NCI-H128 (cell line): ENCODE measurements at regions not wholly inside any gene's neighbourhood (a gene's known extent, or its start where the extent isn't known, plus 50 kb on each side); places are given as distances from the start of the nearest gene placed in this dataset.
"Not testable (repeated sequence)": the region's sequence is repeated elsewhere in the genome, so short reads cannot be mapped to it uniquely, and the experiment has no call there.

Source experiments
- DNase-seq: peaks from one replicate; lab custom pipeline; 2025; ENCODE audit not compliant: unreplicated experiment; lab: John Stamatoyannopoulos, UW

DNA sequence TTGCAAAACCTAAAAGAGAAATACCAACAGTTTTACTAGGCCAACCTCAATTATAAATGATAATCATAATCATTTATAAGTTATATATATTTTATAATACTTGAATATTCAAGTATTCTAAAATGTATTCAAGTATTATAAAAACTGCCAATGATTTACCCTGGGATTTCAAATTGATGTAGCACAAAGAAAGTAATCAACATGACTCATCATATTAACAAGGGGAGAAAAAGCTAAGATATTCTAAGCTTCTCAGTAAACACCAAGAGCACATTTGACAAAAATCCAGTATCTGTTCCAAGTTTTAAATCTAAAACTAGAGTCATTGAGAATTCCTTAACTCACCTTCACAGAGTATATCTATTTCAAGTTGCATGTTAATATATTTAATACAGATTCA is 56.1 kb downstream of the CAPZA3 start:
- no peak for DNase-seq

DNA sequence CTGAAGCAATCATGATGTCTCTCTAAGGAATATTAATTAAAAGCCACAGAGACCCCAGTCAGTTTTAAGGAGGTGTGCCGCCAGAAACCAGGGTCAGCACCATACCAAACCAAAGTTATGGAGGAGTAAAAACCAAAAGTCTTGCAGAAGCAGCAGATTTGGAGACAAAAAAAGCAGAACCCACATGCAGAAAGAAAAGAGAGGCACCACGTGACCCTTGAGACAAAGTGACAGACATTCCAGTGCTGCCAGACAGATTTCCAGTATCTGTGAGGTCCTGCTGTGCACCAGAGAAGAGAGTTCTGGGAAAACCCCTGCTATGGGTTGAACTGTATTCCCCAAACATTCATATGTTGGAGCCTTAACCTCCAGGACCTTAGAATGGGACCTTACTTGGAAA is 59.7 kb downstream of the CAPZA3 start:
- no peak for DNase-seq

DNA sequence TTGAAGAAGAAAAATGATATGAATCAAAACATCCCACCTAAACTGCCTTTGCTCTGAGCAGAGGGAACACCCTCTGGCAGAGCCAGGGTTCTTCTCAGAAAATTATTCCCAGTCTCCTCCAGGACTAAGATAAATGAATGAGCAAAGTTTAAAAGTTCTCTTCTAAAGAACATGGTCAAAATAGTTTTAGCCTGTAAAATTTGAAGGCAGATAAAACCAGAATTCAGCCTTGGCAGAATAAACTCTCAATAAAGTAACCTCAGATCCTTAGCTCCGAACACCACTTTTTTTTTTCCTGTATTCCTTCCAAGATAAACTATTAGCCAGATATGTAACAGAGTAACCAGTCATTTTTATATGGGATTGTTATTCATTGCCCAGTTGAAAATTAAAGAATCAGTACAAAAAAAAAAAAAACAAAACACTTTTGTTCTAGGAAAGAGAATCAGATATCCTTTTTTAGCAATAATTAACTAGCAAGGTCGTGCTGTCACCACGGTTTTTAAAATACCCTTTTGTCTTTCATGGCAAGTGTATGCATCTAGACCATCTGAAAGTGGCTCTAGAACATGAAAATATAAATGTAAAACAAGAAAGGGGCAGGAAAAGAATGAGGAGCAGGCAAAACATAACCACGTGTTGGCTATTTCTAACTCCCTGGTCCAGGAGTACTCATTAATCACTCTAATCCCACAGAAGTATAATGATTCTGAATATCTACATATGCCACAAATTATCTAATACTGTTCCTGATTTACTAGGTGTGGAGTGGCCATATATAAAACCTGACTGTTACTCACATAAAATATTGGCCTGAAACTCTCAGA is 60.8 kb downstream of the CAPZA3 start:
- DNase-seq = no peak

DNA sequence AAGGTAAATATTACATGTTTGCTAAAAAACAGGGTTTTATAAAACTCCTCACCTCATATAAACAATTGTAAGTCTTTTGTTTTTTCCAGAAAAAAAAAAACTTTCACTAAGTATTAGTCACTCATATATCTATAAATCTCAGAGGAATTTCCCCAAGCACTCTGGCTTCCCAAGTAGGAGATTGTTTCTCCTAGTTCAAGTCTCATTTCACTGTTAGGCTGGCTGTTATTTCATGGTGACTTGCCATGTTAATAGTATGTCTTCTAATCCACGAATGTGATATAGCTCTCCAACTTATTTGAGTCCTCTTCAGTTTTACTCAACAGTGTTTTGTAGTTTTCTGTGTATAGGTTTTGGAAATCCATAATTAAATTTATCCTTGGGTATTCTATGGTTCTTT is 61.6 kb downstream of the CAPZA3 start:
- no peak for DNase-seq

DNA sequence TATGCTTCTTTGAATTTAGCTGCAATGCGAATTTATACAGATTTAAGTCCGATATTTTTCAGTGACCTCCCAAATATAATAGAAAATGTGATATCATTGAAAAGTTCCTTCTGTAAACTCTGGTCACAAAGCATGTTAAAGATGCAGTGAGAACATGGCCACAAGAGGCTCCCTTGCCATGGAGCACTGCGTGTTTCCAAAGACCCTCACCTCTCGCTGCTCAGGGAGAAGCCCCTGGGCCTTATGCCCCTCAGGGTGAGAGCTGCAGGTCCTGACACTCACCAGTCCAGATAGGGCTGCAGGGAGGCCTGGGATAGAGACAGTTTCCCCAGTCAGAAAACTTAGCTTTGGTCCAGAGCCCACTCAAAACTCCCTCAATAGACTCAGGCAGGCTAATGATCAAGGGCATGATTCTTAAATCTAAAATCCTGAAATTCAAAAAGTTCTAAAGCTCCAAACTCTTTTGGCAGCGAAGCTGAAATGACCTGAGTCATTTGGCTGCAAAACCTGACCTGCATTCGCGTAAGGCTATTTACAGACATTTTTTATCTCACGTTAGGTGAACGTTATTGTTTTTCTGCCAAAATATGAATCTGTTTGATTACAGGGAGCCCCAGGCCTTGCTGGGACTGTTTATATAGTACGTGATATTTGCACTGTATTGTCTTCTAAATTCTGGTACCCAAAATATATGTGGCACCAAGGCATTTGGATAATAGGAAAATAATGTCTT is 67.8 kb downstream of the CAPZA3 start:
- DNase-seq = no peak

DNA sequence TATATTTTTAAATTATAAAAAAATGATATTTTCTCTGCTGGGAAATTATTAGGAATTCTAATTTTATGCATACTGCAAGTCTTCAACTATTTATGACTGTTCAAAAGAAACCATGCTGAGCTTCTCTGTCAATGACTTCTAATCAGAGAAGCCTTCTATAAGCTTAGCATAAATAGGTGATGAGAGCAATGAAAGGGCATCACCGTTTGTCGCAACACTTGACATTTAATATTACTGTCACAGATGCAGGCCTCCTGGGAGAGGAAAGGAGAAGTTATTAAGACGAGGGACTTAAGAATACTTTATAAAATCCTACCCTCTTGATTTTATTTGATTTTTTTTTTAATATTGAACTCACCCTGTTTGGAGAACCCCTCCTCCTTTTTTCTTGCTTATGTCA is 69.8 kb downstream of the CAPZA3 start:
- DNase-seq = no peak

DNA sequence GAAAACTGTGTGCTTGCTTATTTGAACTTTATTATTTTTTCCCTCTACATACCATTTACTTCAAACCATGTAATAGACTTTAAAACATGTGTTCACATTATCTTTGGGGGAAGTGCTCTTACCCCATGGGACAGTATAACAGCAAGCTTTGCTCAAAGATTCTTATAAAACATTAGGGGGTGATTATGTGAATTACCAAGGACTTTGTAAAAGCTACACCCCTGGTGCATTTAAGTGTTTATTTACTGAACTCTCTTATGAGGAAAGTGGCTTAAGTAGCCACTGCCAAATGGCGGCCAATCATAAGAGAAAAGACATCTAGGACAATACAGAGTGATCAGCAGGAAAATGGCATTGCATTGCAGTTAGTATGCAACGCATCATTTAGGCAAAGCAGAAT is 70.3 kb downstream of the CAPZA3 start:
- DNase-seq = peak; percentile 58

DNA sequence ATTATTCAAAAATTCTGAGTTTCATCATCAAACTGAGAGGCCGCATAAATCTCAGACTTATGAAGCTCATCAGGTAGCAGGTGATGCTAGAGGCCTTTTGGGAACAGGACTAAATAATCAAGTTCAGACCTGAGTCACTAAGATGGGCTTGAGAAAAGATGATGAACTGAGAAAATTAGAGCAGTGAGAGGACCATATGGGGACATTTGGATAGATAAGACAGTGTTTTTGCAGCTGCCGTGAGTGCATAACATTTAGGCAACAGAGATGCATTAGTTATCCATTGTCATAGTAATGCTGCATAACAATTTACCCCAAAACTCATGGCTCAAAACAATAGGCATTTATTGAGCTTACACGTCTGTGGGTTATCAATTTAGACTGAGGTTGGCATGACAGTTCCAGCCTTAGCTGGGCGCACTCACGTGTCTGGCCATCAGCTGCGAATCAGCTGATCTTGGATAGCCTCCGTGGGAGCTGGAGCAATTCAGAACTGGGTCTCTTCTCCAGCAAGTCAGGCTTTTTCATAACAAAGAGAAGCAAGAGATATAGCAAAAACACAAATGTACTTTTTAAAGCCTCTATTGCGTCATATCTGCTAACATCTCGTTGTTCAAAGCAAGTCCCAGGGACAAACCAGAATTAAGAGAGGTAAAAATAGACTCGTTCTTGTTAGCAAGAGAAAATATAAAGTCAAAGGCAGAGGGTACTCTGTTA is 72.8 kb downstream of the CAPZA3 start:
- no peak for DNase-seq

DNA sequence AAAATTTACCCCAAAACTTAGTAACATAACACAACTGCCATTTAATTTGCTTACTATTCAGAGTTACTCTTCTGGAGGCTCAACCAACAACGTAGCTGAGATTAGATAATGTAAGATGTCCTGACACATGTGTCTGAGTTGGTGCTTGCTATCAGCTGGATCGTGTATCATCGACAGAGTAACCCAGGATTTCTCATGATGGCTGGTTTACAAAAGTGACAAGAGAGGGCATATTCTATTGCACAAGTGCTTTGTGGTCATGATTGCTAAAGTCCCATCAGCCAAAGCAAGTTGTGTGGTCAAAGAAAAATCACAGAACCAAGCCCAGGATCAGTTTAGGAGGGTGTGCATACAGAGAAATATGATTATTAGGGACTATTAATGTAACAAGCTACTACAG is 73.4 kb downstream of the CAPZA3 start:
- no peak for DNase-seq

DNA sequence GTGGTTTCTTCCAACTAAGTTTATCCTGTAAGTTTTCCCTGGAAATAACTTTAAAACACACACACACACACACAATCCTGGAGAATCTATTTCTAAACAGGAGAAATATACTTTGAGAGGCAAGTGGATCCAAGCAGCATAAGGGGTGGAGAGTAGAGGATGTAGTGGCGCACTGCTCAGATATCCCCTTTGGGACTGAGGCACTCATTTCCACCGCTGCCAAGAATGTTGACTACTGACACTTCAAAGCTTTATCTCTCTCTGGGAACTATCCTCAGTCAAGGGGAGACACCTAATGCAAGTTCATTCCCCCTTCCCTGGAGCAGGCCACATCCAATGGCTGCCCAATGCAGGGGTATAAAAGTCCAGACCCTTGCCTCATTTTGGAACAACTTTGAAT is 75.8 kb downstream of the CAPZA3 start:
- DNase-seq = no peak

DNA sequence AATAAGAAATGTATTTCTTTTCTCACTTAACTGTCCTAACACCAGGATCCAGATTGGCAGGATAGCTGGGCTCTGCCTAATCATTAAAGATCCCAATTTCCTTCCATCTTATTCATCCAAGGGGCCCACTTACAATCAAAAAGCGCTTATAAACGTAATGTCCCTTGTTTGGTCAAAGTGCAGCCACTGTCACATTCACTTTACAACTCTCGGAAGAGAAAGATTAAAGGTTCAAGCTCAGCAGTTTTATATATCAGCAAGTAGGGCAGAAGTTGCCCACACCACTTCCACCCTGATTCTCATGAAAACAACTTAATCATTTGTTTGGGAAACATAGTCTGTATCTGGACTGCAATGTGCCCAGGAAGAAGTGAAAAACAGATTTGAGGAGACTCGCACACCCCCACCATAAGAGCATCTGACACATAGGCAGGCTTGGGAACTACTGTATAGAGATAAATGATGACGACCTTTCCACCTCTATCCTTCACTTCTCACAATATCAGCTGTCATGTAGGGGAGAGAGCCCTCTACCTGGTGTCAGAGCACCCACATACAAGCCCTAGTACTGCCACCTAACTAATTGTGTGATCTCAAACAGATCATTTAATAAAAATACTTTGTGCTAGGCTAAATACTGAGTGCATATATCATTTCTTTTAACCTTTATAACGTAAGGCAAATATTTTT is 80.8 kb downstream of the CAPZA3 start:
- DNase-seq = no peak

DNA sequence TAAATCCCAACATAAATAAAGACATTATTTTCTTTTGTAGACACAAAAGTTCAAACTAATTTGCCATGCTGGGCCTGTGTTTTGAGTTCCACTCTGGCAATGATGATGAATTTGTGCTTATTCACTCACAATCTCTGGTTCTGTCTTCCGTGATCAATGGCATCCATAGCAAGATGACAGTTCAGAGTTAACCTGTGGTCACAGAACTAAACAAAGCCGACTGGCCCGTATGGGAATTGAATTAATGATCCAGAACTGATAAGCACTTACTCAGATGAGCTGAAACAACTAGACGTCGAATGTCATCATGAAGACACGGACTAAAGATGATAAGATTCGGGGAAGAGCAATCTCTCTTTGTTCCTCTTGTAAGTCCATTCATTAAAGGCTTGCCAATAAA is 81.6 kb downstream of the CAPZA3 start:
- no peak for DNase-seq

DNA sequence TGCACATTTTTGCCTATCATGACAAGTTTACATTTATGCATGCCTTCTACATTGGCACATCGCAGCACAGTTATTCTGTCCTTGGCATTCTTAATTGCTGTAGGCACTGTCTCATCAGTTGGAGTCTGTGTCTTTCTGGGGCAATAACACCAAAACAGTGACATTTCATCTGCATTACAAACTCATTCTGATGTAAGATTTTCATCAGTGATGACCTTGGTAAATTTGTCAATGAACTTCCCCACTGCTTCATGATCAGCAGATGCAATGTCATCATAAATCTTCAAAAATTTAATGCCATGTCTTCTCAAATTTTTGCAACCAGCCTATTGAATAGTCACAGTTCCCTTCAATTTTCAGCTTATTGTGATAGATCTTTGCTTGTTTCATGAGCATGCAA is 85.5 kb downstream of the CAPZA3 start:
- DNase-seq = no peak

DNA sequence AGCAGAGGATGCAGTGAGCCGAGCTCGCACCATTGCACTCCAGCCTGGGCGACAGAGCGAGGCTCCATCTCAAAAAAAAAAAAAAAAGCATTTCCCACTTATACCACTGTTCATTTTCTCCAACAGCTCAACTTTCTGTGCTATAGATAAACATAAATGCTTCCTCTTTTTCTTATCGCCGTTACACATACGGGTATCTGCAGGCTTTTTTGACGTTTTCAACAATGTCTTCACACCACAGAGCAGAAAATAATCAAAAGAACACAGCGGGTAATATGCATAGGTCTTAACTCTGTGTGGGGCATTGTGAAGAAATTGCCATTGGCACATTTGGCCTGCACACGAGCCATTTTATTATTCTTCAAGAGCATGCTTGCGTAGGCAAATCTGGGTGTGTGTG is 86.4 kb downstream of the CAPZA3 start:
- DNase-seq = no peak

DNA sequence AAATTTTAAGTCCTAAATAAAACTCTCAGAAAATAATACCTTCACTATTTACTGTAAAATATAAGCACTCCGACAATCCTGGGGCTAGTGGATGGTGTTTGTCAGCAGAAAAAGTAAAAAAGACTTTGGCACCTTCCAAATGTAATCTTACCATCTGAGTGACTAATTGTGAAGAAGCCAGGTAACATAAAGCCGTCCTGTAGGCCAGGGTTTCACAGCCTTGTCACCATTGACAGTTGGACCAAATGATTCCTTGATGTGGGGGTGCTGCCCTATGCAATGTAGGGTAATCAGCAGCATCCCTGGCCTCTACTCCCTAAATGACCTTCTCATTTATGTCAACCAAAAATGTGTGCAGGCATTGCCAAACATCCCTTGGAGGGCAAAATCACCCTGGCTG is 87.2 kb downstream of the CAPZA3 start:
- no peak for DNase-seq

DNA sequence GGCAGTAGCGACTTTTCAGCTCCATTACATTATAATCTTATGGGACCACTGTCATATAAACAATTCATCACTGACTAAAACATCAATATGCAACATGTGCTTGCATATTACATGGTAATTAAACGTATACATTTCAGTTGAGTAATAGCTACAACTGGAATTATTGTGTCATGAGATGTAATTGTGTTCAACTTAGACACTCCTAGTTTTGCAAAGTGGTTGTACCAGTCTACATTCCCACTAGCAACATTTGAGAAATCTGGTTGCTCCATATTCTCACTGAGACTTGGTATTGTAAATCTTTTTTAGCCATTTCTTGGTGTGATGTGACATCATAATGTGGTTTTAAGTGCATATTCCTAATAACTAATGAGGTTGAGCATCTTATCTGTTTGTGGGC is 90.0 kb downstream of the CAPZA3 start:
- DNase-seq = no peak

DNA sequence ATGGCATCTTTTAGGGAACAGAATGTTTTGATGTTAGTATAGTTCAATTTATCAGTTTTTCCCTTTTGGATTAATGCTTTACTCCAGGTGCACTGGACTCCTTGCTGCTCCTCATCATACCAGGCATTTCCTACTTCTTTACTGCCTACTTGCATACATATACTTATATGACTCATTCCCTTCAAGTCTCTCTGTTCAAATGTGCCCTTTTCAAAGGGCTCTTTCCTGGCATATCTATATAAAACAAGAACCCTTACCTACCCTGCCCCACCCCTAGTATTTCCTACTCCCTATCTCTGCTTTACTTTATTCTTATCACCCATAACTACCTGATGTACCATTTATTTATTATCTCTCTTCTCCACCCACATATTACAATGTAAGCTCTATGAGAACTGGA is 90.6 kb downstream of the CAPZA3 start:
- no peak for DNase-seq

DNA sequence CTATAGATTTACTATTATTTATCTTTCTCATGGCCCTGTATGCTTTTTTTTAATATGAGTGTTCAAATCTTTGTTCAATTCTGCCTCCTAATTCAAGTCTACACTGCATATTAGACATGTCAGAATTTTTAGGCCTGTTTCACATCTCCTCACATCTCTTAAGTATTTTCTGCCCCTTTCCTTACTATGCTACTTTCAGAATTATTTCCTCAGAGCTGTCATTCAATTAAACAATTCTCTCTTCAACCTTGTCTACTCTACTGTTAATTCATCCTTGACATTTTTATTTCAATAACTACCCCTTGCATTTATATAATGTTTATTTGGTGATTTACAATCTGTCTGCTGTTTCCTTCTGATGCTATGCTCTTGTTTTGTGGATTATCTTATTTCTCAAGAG is 91.1 kb downstream of the CAPZA3 start:
- DNase-seq = no peak

DNA sequence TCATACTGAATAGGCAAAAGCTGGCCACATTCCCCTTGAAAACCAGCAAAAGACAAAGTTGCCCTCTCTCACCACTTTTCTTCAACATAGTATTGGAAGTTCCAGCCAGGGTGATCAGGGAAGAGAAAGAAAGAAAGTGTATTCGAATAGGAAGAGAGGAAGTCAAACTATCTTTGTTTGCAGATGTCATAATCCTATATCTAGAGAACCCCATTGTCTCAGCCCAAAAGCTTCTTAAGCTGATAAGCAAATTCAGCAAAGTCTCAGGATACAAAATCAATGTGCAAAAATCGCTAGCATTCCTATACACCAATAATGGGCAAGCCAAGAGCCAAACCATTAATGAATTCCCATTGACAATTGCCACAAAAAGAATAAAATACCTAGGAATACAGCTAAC is 95.0 kb downstream of the CAPZA3 start:
- not testable (repeated sequence) for DNase-seq

DNA sequence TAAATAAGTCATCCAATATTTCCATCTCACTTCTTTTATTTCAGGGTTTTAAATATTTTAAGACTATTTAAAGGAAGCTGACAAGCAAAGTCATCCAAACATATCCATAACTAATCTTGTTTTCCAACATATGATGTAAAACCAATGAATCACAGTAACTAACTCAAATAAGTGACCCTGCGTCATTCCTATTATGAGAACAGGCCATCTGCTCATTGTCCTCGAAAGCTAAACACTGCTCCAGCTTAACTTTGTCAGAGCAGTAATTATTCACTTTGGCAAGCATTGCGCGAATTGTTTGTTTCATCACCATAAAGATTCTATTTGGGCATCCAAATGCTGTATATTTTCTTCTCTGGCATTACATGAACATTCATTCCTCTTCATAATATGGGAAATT is 99.1 kb downstream of the CAPZA3 start:
- DNase-seq = no peak

DNA sequence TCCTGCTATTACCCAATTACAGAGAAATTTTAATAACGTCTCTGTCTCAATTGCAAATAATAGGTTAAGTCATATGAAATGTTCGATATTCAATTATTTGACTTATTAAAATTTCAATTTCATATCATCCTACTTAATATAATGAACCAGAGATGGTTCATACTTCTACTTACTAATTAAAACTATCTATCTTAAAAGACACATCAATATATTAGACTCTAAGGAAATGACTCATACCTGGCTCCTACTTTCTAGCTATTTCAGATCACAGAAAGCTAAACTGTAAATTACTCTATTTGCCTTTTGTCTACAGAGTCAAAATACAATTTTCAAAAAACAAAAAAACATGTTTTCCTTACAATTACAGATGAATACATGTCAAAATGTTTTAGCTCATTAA is 99.6 kb downstream of the CAPZA3 start:
- DNase-seq = no peak
